OCI-M1 (cell line): ENCODE measurements at regions not wholly inside any gene's neighbourhood (a gene's known extent, or its start where the extent isn't known, plus 50 kb on each side); places are given as distances from the start of the nearest gene placed in this dataset.

Source experiments
- DNase-seq: peaks from one replicate; lab custom pipeline; 2025; lab: John Stamatoyannopoulos, UW

- no peak for DNase-seq
Observed at GRCh38 chr13:44307255-44307654, 66.4 kb upstream of the SERP2 start.

GRCh38 chr13:44307844-44308243, 65.8 kb upstream of the SERP2 start:
- DNase-seq: no peak

DNA sequence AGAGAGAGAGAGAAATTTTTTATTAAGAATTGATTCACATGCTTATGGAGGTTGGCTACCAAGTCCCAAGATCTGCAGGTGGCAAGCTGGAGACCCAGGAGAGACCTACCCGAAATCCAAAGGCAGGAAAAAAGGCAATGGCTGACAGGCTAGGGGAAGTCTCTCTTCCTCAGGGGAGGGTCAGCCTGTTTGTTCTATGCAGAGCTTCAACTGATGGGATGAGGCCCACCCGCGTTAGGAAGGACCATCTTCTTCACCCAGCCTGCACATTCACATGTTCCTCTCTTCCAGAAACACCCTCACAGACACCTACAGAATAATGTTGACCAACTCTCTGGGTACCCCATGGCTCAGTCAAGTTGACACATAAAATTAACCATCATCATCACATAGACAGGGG, 65.3 kb upstream of the SERP2 start:
- DNase-seq: no peak

DNA sequence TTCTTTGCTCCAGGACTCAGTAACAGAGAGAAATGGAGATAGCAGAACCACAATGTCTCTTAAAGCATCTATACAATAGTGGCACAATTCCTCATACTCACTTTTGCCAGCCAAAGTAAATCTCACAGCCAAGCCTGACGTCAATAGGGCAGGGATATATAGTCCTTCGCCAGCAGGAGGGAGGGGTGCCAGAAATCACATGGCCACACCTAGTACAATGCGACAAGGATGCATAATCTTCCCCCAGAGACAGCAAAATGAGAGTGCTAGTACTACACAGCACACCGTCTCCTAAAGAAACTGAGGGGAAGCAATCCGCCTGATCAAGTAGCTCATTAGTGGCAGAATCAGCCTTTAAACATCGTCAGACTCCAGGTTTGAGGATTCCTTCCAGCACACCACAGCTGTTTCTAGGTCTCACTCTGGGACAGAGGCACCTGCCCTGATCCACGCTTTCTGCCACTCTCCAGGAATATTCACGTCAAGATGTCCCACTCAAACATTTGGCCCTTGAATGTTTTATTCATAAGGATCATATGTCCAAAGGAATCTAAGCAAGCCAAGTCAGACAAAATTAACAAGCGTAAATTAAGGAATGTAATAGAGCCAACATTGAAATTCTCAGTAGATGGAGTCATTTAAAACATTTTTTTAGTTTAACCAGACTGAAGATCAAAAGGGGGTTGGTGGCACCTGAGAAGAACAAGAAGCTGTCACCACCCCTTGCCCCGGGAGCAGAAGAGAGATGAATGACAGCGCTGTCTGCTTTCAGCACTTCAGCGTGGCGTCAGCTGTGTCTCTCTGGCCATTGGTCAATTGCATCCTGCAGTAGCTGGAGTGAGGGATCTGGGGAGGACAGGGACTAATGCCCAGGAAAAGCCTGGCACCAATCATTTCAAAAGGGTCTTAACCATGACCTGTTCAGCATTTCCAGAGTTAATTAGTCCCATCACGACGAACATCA, 63.5 kb upstream of the SERP2 start:
- no peak for DNase-seq

GRCh38 chr13:44311011-44311780, 62.4 kb upstream of the SERP2 start:
- no peak for DNase-seq

GRCh38 chr13:44312131-44312530, 61.5 kb upstream of the SERP2 start:
- no peak for DNase-seq

DNA sequence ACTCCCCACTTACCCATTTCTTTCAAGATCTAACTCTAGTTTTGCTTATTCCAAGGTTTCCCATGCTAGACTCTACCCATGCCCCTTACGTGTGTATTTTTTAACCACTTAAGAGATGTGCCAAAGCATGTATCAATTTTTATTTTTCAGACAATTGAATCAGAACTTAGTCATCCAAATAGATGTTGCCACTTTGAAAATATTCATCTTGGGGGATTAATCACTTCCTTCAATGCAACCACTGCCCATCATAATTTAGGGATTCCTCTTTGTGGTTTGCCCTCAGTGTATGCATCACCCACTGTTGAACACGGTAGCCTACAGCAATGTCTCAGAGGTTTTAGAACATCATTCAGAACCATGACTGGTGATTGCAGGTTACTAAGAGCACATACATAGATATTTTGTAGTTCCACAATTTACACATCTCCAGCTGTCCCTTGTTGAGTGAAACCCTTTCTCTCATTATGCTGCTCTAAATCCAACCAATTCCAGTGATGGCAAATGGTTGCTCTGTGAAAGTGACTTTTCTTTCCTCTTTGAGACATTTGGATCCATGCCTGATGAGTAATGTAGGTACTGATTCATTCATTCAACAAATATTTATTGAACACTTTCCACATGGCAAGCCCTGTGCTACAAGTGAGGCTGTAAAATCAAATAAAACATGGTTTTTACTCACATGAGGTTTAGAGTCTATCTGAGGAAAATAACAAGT, 60.6 kb upstream of the SERP2 start:
- peak; percentile 69 for DNase-seq

- DNase-seq: peak; percentile 91
Observed at GRCh38 chr13:44313674-44314073, 60.0 kb upstream of the SERP2 start.

DNA sequence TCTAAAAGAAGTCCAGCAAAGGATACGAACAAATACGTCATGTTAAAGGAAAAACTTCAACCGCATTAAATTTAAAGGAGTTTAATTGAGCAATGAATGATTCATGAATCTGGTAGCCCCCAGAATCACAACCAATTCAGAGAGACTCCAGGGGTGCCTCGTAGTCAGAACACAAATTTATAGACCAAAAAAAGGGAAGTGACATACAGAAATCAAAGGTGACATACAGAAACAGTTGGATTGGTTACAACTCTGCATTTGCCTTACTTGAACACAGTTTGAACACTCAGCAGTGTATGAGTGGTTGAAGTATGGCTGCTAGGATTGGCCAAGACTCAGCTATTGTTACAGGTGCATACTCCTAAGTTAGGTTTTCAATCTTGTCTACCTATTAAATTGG, 59.5 kb upstream of the SERP2 start:
- peak; percentile 75 for DNase-seq

GRCh38 chr13:44317752-44318151, 55.9 kb upstream of the SERP2 start:
- no peak for DNase-seq

DNA sequence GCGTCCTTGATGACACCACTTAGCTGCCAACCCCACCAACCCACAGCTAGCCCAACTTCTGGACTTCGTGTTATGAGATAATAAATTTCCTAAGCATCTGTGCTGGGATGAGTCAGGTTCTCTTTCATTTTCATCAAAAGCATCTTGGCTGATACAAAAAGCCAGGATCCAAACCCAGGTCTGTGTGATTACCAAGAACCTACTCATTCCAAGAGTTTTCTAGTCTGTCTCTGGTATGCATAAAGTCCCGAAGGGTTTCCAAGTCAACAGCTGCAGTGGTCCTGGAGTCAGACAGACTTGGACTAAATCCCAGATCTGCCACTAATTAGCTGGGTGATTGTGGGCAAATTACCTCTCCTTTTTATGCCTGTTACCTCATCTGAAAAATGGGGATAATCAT, 55.5 kb upstream of the SERP2 start:
- no peak for DNase-seq

- no peak for DNase-seq
Observed at GRCh38 chr13:44320611-44321010, 53.0 kb upstream of the SERP2 start.

DNA sequence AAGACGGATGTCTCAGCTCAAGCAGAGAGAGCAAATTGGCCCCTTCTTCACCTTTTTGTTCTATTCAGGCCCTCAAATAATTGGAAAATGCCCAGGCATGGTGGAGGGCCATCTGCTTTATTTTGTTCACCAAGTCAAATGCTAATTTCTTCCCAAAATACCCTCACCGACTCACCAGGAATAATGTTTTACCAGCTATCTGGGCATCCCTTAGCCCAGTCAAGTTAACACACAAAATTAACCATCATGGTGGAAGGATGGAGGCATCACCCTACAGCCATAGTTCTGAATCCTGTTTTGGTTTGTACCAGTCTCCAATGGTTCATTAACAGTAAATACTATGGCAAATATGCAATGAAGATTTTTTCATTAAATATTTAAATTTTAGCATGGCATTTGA, 51.7 kb upstream of the SERP2 start:
- no peak for DNase-seq

- DNase-seq: no peak
Observed at GRCh38 chr13:44322928-44323327, 50.7 kb upstream of the SERP2 start.

- DNase-seq: no peak
Observed at GRCh38 chr13:44323754-44324153, 49.9 kb upstream of the SERP2 start.
